ENCODE measurements at regions not wholly inside any gene's neighbourhood (a gene's known extent, or its start where the extent isn't known, plus 50 kb on each side); places are given as distances from the start of the nearest gene placed in this dataset.

GRCh38 chr1:186540521-186540920, 79.6 kb upstream of the PDC start:
- Mint-ChIP-seq H3K4me3 (no peak overlapping the region), H3K36me3 (ENCODE audit: low read depth) (peaks cover 4% of the 10 kb centered on the region; the same call in 1 of the 3 replicates), H3K9me3 (0 out of 3 replicates have a peak, but pooled peaks cover 3% of the 10 kb centered on the region), H3K27ac (no peak overlapping the region), H3K27me3 (ENCODE audit: insufficient read depth, low read depth, poor library complexity) (peaks cover 6% of the 10 kb centered on the region), H3K4me1 (no peaks in the 10 kb centered on the region)
- Histone ChIP-seq H3K4me1 (ENCODE audit: insufficient read depth) (no peaks in the 10 kb centered on the region), H3K4me2 (no peak overlapping the region), H3K79me2 (replicated peaks; ENCODE audit: insufficient read depth) (no peaks in the 10 kb centered on the region), H4K20me1 (replicated peaks; ENCODE audit: insufficient read depth) (no peaks in the 10 kb centered on the region), H3K27me3 (ENCODE audit: insufficient read depth) (no peaks in the 10 kb centered on the region), H3K36me3 (ENCODE audit: insufficient read depth) (no peaks in the 10 kb centered on the region), H3K27ac (ENCODE audit: low read depth) (no peak overlapping the region), H3K4me3 (no peak overlapping the region), H3K9me2 (ENCODE audit: insufficient read depth) (no peaks in the 10 kb centered on the region), H3F3A (replicated peaks; ENCODE audit: low read depth) (no peaks in the 10 kb centered on the region), H2AFZ (no peak overlapping the region)
- DNase-seq (ENCODE audit: low spot score) (no peak), ATAC-seq (no peak)
- no peak for TF ChIP-seq NANOG (IDR thresholded peaks at IDR 0.05; ENCODE audit: borderline replicate concordance)
- no peak for TF ChIP-seq EZH2 (IDR thresholded peaks at IDR 0.05; ENCODE audit: low read depth, unreplicated experiment)
- TF ChIP-seq ZNF462 (CRISPR knock-in tag; IDR thresholded peaks at IDR 0.05) = no peak
- no peak for TF ChIP-seq REST (IDR thresholded peaks at IDR 0.05; ENCODE audit: unreplicated experiment)
- TF ChIP-seq ETS1 (IDR thresholded peaks at IDR 0.05) = no peak
- TF ChIP-seq CTCF (conservative IDR thresholded peaks at IDR 0.05; ENCODE audit: low read depth in 2 of 2) = no peak
- no peak for TF ChIP-seq JUNB (IDR thresholded peaks at IDR 0.05; ENCODE audit: unreplicated experiment)
- TF ChIP-seq STAT1 (IDR thresholded peaks at IDR 0.05; ENCODE audit: unreplicated experiment) = no peak
- no peak for TF ChIP-seq ZNF331 (CRISPR knock-in tag; IDR thresholded peaks at IDR 0.05; ENCODE audit: low read depth)
- no peak for TF ChIP-seq CREB1 (CRISPR knock-in tag; IDR thresholded peaks at IDR 0.05; ENCODE audit: low read depth)
- TF ChIP-seq EZH2phosphoT487 (IDR thresholded peaks at IDR 0.05; ENCODE audit: unreplicated experiment) = no peak
- no peak for TF ChIP-seq POLR2AphosphoS5 (IDR thresholded peaks at IDR 0.05; ENCODE audit: low read depth)
- no peak for TF ChIP-seq ZNF114 (CRISPR knock-in tag; IDR thresholded peaks at IDR 0.05)

All from GM23338 (cell line).